ENCODE measurements at regions not wholly inside any gene's neighbourhood (a gene's known extent, or its start where the extent isn't known, plus 50 kb on each side); places are given as distances from the start of the nearest gene placed in this dataset.

DNA sequence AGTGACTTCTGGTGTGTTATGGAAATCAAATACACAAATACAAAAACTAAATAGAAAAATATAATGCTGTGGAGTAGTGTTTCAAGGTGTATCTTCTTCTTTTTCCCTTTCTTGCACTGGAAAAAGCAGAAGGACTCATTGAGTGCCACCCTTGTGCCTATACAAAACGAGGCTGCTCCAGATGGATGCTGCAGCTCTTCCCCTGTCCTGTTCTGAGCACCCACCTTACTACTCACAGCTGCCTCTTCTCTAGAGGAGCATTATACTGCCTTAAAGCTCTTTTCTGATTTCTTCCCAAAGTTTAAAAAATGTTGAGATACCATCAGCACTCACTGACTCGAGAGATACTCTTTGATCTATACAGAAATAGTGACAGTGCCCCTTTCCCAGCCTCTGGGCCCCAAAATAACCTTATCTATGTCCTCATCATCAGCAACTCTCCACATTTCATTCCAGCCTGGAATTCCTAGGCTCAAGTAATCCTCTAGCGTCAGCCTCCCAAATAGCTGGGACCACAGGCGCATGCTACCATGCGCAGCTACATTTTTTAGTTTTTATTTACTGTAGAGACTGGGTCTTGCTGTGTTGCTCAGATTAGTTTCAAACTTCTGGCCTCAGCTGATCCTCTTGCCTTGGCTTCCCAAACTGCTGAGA lies 1356.1 kb upstream of the NRXN1 start:
- H3K4me3 ChIP-seq (ENCODE audit: low read depth, low read length), result no peak overlapping the region
- DNase-seq (ENCODE audit: low read depth), result no peak
- TF ChIP-seq, protein P1, sequence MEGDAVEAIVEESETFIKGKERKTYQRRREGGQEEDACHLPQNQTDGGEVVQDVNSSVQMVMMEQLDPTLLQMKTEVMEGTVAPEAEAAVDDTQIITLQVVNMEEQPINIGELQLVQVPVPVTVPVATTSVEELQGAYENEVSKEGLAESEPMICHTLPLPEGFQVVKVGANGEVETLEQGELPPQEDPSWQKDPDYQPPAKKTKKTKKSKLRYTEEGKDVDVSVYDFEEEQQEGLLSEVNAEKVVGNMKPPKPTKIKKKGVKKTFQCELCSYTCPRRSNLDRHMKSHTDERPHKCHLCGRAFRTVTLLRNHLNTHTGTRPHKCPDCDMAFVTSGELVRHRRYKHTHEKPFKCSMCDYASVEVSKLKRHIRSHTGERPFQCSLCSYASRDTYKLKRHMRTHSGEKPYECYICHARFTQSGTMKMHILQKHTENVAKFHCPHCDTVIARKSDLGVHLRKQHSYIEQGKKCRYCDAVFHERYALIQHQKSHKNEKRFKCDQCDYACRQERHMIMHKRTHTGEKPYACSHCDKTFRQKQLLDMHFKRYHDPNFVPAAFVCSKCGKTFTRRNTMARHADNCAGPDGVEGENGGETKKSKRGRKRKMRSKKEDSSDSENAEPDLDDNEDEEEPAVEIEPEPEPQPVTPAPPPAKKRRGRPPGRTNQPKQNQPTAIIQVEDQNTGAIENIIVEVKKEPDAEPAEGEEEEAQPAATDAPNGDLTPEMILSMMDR (IDR thresholded peaks at IDR 0.05; ENCODE audit: insufficient read depth, low read length, poor library complexity, severe bottlenecking), result no peak
- no peaks in the 10 kb centered on the region for H3K27me3 ChIP-seq (ENCODE audit: control insufficient read depth, insufficient read depth, low read length)
- H3K36me3 ChIP-seq (ENCODE audit: control insufficient read depth, insufficient read depth, low read length), result no peaks in the 10 kb centered on the region

DNA sequence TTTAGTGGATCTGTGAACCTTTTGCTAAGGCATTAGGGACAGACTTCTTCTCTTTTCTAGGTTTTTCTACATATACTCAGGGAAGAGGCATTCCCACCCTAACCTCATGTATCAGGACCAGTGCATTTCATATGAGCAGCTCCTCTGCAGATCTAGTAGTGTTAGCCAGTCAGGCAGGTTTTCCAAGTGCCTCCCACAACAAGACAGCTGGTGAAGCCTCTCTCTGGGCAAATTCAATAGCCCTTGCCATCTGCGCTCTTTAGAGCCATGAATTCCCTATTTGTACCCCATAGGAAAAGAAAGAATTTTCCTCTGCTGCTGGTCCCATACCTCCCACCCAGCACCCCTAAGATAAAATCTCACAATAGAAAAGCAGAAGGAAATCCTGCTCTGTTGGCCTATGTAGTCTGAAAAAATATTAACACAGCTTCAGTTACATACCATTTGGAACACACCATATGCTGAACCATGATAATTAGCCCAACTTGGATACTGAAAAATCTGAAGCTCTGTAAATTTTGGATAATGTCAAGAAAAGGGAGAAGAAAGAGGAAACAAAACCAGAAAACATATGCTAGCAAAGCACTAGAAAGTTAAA lies 1354.6 kb upstream of the NRXN1 start:
- Histone ChIP-seq H3K27me3 (ENCODE audit: control insufficient read depth, insufficient read depth, low read length) (no peaks in the 10 kb centered on the region), H3K4me3 (ENCODE audit: low read depth, low read length) (no peak overlapping the region), H3K36me3 (ENCODE audit: control insufficient read depth, insufficient read depth, low read length) (no peaks in the 10 kb centered on the region)
- DNase-seq (ENCODE audit: low read depth), result no peak
- TF ChIP-seq, protein P1 (IDR thresholded peaks at IDR 0.05; ENCODE audit: insufficient read depth, low read length, poor library complexity, severe bottlenecking), result no peak

DNA sequence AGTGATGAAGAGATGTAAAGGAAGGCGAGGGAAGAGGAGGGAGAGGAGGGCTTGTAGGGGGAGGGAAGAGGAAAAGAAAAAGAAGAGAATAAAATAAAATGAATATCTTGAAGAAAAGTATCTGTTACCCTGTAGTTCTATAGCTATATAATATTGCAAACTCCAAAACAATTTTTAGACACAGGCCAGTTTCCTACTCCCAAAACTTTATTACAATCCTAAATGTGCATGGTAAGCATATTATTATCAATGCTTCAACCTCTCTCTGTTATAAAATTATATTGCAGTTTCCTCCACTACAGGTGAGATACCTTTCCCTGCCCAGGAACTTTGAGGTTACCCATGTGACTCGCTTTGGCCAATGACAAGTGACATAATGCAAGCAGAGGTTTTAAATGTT lies 1351.6 kb upstream of the NRXN1 start:
- TF ChIP-seq, protein P1 (IDR thresholded peaks at IDR 0.05; ENCODE audit: insufficient read depth, low read length, poor library complexity, severe bottlenecking), result no peak
- DNase-seq (ENCODE audit: low read depth), result no peak
- Histone ChIP-seq H3K36me3 (ENCODE audit: control insufficient read depth, insufficient read depth, low read length) (no peaks in the 10 kb centered on the region), H3K27me3 (ENCODE audit: control insufficient read depth, insufficient read depth, low read length) (no peaks in the 10 kb centered on the region), H3K4me3 (ENCODE audit: low read depth, low read length) (no peak overlapping the region)

DNA sequence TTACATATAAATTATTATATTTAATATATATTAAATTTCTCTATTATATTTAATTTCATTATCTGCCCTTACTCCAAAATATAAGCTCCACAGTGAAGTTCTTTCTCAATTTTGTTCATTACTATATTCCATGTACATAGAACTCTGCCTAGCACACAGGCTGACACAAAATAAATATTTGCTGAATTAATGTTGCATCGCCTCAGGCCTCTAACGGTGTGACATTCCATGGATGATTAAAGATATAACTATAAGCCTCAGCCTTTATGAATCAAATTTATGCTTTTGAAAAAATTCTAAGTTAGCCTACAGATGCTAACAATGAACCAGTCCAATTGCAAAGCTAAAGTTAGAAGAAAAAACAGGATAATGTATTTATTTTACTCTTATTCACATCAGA lies 1337.2 kb upstream of the NRXN1 start:
- Histone ChIP-seq H3K4me3 (ENCODE audit: low read depth, low read length) (no peak overlapping the region), H3K27me3 (ENCODE audit: control insufficient read depth, insufficient read depth, low read length) (no peaks in the 10 kb centered on the region), H3K36me3 (ENCODE audit: control insufficient read depth, insufficient read depth, low read length) (no peaks in the 10 kb centered on the region)
- DNase-seq (ENCODE audit: low read depth), result no peak
- TF ChIP-seq, protein P1 (IDR thresholded peaks at IDR 0.05; ENCODE audit: insufficient read depth, low read length, poor library complexity, severe bottlenecking), result no peak

DNA sequence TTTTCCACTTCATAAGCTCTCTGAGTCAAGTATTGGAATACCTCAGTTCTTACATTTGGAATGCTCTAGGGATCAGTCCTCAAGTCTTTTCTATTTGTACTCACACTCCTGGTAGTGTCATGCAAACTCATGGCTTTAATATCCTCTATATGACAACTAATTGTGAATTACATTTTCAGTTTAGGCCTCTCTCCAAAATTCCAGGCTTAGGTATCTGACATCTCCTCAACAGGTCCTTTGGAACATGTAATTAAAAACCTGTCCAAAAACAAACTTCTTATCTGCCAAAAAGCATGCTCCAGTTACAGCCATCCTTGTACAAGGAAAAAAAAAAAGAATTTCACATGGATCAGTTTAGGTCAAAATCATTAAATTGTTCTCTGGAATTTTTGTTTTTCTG lies 1336.2 kb upstream of the NRXN1 start:
- no peak overlapping the region for H3K4me3 ChIP-seq (ENCODE audit: low read depth, low read length)
- TF ChIP-seq, protein P1 (IDR thresholded peaks at IDR 0.05; ENCODE audit: insufficient read depth, low read length, poor library complexity, severe bottlenecking), result no peak
- DNase-seq (ENCODE audit: low read depth), result no peak
- no peaks in the 10 kb centered on the region for H3K36me3 ChIP-seq (ENCODE audit: control insufficient read depth, insufficient read depth, low read length)
- no peaks in the 10 kb centered on the region for H3K27me3 ChIP-seq (ENCODE audit: control insufficient read depth, insufficient read depth, low read length)

DNA sequence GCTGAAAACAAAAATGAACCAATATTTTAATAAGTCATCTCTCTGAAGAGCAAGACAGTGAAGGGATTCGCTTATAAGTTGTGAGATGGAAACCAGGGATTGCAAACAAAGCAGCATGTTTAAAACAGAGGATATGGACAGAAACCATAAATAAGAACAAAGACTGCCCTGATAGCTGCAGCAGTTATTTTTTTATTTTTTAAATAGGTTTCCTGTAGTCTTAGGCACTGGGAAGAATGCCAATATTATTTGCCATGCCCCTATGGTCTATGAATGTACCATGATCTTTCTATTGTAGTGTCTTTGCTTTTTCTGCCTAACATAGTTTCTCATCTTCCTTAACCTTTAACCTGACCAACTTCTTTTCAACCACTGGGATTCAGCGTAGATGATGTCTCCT lies 1334.0 kb upstream of the NRXN1 start:
- TF ChIP-seq, protein P1 (IDR thresholded peaks at IDR 0.05; ENCODE audit: insufficient read depth, low read length, poor library complexity, severe bottlenecking), result no peak

More for the DNA sequence above, 1334.0 kb upstream of the NRXN1 start:
- H3K36me3 ChIP-seq (ENCODE audit: control insufficient read depth, insufficient read depth, low read length), result no peaks in the 10 kb centered on the region
- no peak overlapping the region for H3K4me3 ChIP-seq (ENCODE audit: low read depth, low read length)
- no peaks in the 10 kb centered on the region for H3K27me3 ChIP-seq (ENCODE audit: control insufficient read depth, insufficient read depth, low read length)
- DNase-seq (ENCODE audit: low read depth), result no peak
